ENCODE measurements at regions not wholly inside any gene's neighbourhood (a gene's known extent, or its start where the extent isn't known, plus 50 kb on each side); places are given as distances from the start of the nearest gene placed in this dataset.

GRCh38 chr4:137452799-137453198 is 79.5 kb downstream of the PCDH18 start:
- H3K9me3 Mint-ChIP-seq (ENCODE audit: unreplicated experiment): no peaks in the 10 kb centered on the region
- no peak for TF ChIP-seq CTCF (IDR thresholded peaks at IDR 0.05; ENCODE audit: partially characterized antibody, unreplicated experiment)
- no peaks in the 10 kb centered on the region for H3K4me1 Mint-ChIP-seq (ENCODE audit: low read depth, unreplicated experiment)
- no peaks in the 10 kb centered on the region for H3K36me3 Mint-ChIP-seq (ENCODE audit: unreplicated experiment)
- no peak for DNase-seq
- H3K27me3 Mint-ChIP-seq (ENCODE audit: unreplicated experiment): no peaks in the 10 kb centered on the region
- no peak overlapping the region for H3K4me3 Mint-ChIP-seq (ENCODE audit: unreplicated experiment)
- H3K27ac Mint-ChIP-seq (ENCODE audit: unreplicated experiment): no peak overlapping the region

DNA sequence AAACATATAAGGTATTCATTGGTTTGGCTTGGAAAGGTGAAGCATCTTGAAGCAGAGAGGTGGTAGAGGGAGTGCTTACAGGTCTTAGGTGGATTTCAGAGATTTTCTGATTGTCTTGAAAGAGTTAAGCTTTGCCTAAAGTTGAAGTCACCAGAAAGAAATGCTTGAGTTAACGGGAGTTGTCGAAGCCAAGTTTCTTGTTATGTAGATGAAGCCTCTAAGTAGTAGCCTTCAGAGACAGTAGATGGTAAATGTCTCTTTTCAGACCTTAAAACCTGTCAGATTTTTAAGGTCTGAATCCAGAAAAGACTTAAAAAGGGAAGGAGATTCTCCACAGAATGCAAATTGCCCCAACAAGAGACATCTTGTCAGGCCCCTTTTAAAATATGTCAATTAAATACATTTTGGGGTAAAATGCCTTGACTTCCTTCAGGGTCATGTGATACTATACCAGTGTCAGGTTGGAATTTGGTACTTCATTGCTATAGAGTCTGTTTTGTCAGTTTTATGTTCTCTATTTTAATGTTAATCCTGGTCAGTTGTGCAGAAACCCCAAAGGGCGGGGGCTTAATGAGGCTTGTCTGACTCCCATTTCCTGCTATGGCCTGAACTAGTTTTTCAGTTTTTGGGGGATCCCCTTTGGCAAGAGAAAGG is 81.0 kb downstream of the PCDH18 start:
- no peak for DNase-seq
- no peak for TF ChIP-seq CTCF (IDR thresholded peaks at IDR 0.05; ENCODE audit: partially characterized antibody, unreplicated experiment)
- Mint-ChIP-seq H3K4me3 (ENCODE audit: unreplicated experiment) (no peak overlapping the region), H3K4me1 (ENCODE audit: low read depth, unreplicated experiment) (no peaks in the 10 kb centered on the region), H3K27me3 (ENCODE audit: unreplicated experiment) (no peaks in the 10 kb centered on the region), H3K27ac (ENCODE audit: unreplicated experiment) (no peak overlapping the region), H3K36me3 (ENCODE audit: unreplicated experiment) (no peaks in the 10 kb centered on the region), H3K9me3 (ENCODE audit: unreplicated experiment) (no peaks in the 10 kb centered on the region)

DNA sequence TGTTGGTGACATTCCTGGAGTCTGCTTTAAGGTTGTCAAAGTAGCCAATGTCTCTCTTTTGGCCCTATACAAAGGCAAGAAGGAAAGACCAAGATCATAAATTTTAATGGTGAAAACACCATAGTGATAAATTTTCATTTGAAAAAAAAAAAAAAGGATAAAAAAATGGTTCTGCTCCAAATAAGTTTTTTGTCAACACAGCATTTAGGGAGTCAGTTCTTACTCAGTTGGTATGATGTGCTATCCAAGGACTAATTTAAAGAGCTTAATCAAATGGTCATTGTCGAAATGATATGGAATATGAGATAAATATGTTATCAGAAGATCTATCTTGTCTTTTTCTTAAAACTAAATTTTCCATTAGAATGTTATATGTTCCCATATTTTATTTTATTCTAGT is 83.9 kb downstream of the PCDH18 start:
- H3K4me3 Mint-ChIP-seq (ENCODE audit: unreplicated experiment): no peak overlapping the region
- no peaks in the 10 kb centered on the region for H3K27me3 Mint-ChIP-seq (ENCODE audit: unreplicated experiment)
- H3K4me1 Mint-ChIP-seq (ENCODE audit: low read depth, unreplicated experiment): peaks cover 1% of the 10 kb centered on the region

DNA sequence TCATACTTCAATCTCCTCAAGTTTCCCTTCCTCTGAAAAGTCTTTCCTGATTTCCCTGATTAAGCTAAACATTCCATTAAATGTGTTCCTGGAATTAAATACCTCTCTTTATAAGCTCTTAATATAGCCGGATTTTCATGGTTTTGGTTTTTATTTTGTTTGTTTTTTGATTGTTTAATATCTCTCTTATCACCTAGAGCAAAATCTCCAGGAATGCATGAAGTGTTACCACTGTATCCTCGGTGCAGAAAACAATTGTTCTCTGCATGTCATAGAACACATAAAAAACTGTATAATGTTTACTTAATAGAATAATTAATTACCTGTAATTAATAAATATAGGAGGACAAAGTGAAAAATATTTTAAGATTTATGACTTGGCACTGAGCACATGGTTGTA is 86.2 kb downstream of the PCDH18 start:
- H3K4me1 Mint-ChIP-seq (ENCODE audit: low read depth, unreplicated experiment): peaks cover 1% of the 10 kb centered on the region
- no peaks in the 10 kb centered on the region for H3K36me3 Mint-ChIP-seq (ENCODE audit: unreplicated experiment)
- no peak overlapping the region for H3K4me3 Mint-ChIP-seq (ENCODE audit: unreplicated experiment)
- no peak for TF ChIP-seq CTCF (IDR thresholded peaks at IDR 0.05; ENCODE audit: partially characterized antibody, unreplicated experiment)
- no peaks in the 10 kb centered on the region for H3K27me3 Mint-ChIP-seq (ENCODE audit: unreplicated experiment)
- H3K9me3 Mint-ChIP-seq (ENCODE audit: unreplicated experiment): no peaks in the 10 kb centered on the region
- H3K27ac Mint-ChIP-seq (ENCODE audit: unreplicated experiment): no peak overlapping the region
- no peak for DNase-seq

More for the DNA sequence above, 83.9 kb downstream of the PCDH18 start:
- H3K9me3 Mint-ChIP-seq (ENCODE audit: unreplicated experiment): no peaks in the 10 kb centered on the region
- H3K36me3 Mint-ChIP-seq (ENCODE audit: unreplicated experiment): no peaks in the 10 kb centered on the region
- no peak overlapping the region for H3K27ac Mint-ChIP-seq (ENCODE audit: unreplicated experiment)
- no peak for TF ChIP-seq CTCF (IDR thresholded peaks at IDR 0.05; ENCODE audit: partially characterized antibody, unreplicated experiment)
- DNase-seq: no peak

DNA sequence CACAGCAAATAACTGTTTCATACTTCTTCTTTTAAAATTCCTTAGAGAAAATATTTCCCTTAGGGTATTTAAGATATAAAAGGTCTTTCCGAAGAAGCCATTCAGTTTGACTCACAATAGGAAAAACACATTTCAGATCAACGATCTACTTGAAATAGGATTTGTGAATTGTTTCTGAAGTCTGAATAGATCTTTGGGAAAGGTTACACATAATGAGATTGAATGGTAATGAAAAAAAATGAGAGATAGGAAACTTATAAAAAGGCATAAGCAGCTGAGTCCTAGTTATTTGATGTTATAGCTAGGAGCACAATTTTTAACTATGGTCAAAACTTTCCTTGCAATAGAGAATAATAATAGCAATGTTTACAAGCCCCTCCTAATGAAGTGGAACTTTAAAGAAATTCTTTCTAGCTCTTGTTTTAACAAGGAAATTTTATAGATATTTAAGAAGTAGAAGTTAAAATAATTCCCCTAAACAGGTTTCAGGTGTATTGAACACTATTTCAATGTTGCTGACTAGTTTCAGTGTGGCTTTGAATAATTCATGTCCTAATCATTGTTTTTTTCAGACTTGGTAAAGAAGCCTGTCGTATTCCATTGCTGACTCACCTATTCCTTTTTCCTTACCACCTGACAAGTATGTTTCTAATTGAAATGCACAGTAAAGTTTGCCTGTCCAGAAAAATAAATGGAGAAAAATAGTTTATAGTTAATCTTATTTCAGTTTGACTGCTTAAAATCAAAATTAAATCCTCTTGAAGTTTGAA is 89.1 kb downstream of the PCDH18 start:
- H3K36me3 Mint-ChIP-seq (ENCODE audit: unreplicated experiment): no peaks in the 10 kb centered on the region
- H3K27me3 Mint-ChIP-seq (ENCODE audit: unreplicated experiment): no peaks in the 10 kb centered on the region
- H3K4me1 Mint-ChIP-seq (ENCODE audit: low read depth, unreplicated experiment): peaks cover 1% of the 10 kb centered on the region
- H3K4me3 Mint-ChIP-seq (ENCODE audit: unreplicated experiment): no peak overlapping the region
- peaks cover 2% of the 10 kb centered on the region for H3K9me3 Mint-ChIP-seq (ENCODE audit: unreplicated experiment)
- DNase-seq: no peak
- H3K27ac Mint-ChIP-seq (ENCODE audit: unreplicated experiment): no peak overlapping the region
- no peak for TF ChIP-seq CTCF (IDR thresholded peaks at IDR 0.05; ENCODE audit: partially characterized antibody, unreplicated experiment)

Data from glutamatergic neuron (in vitro differentiated cells).